NCI-H1417 treated with DMSO at 0.1 percent for 48 hours (cell line): ENCODE measurements at regions not wholly inside any gene's neighbourhood (a gene's known extent, or its start where the extent isn't known, plus 50 kb on each side); places are given as distances from the start of the nearest gene placed in this dataset.

ENCODE experiments used
- DNase-seq: peaks from one replicate; lab custom pipeline; 2025; lab: John Stamatoyannopoulos, UW

DNA sequence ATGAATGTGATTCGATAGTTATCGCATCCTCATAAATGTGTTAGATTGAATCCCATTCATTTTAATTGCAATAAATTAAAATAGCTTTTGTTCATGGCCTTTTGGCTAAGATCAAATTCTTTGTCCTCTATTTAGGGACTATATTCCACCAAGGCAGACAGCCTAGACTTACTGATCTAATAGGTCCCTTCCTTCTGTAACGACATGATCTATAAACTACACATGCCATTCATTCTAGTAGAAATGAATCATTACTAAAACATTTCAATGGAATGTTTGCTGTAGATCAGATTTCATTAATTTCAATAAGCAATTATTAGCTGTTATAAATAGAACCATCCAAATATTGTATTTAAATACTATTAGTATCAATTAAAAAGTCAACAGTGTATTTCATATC lies 526.6 kb upstream of the KLHL1 start:
- DNase-seq: no peak

DNA sequence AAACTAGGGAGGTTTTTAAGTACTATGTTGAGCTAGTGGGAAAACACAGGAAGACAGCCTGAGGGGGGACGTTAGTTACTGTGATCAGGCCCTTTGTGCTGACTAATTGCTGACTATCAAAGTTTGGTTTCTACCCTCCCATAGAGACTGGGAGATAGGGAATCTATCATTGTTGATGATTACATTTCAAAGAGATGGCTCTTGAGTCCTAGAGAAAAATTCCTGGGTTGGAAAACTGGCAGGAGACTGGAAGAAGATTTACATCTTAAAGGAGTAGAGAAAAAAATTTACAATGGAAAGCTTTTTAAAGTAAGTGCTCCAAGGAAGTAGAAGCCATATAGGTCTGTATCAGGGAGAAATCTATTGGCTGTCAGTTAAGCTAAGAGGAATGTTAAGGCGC lies 522.0 kb upstream of the KLHL1 start:
- no peak for DNase-seq

DNA sequence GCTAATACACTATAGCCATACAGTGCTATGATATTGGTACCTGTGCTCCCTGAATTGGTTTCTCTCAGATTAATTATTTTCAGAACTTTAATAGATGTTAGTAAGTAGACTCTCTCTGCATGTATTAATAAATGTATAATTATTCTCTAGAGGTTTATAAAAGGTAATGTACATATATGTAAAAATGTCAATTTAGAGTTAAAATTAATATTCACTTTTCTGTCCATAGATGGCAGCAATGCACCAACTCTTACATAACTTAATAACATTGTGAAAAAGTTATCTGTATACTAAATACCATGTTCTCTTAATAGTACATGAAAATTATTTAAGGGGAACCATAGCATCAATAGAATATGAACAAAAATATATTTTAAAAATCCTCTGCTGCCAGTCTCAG lies 515.0 kb upstream of the KLHL1 start:
- DNase-seq: no peak

DNA sequence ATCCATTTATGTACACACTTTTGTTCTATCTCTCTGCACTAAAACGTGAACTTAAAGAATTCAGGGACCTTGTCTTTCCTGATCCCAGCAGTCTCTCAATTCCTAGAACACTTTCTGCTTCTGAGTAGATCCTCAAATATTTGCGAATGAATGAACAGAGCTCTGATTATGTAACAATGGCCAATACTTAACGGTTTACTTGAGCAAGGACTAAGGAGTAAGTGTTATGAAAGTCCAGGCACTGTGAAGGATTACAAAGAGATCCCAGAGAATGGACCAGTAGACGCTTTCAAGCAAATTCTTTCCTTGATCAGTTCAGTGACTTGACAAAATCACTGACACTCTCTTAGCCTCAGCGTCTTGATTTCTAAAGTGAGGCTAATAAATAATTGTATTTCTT lies 514.5 kb upstream of the KLHL1 start:
- DNase-seq: no peak

DNA sequence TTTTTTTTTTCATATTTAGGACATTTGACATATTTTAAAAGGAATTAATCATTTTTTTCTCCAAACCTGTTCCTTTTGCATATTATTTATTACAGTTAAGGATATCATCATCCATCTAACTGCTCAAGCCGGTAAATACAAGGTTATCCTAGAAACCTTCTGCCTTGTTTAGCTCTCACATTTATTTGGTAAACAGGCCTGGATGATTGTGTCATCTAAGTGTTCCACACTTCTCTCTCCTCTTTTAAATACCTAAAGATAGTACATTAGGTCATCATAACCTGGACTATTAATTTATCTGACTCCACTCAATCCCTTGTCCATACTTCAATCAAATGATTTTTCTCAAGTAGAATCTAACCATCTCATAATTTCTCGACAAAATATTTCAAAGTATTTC lies 511.7 kb upstream of the KLHL1 start:
- no peak for DNase-seq

DNA sequence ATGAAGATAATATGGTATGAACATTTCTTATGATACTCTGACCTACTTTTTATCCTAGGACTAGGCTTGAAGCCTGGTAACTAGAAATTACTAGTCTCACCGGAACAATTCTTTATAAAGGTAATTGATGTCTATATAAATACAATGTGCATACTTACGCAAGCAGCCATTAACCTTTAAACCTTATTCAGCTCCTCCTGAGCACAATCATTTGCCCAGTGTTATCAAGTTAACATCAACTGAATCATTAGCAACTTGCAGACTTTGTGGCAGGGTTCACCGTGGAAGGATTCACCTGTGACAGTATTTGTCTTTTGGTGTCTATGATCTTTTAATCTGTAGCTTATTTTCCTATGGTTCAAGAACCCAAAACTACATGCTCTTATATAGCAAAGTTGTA lies 508.6 kb upstream of the KLHL1 start:
- DNase-seq: no peak

DNA sequence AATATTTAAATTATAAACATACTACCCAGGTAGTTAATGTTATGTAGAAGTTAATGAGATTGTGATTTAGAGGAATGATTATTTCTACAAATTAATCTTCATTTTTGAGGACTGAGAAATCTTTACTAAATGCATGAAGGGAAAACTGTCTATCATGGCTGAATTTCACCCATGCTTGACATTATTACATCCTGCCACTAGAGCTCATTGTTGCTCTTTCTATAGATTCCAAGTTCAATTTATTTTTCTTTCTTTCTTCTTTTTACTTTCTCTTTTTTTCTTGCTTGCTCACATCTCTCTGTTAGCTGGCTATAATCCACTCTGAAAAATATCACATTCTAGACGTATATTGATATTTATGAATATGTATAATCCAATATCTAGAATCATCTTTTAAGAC lies 505.0 kb upstream of the KLHL1 start:
- peak; percentile 8 for DNase-seq

DNA sequence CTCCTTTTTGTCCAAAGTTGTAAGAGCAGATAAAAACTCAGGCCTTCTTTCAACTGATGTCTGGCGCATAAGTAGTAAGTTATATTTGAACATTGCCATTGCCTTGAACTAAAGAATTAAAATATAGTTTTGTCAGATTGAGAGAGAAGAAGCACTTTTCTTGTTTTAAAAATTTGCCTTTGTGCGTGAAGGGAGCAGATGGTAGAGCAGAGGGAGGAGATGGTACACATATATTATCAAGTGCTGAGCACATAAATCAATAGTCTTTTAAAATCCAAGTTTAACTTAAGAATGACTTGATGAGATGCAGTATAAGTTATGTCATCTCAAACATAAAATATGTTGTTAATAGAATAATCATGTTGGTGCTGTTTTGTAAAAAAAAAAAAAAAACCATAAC lies 504.6 kb upstream of the KLHL1 start:
- DNase-seq: no peak

DNA sequence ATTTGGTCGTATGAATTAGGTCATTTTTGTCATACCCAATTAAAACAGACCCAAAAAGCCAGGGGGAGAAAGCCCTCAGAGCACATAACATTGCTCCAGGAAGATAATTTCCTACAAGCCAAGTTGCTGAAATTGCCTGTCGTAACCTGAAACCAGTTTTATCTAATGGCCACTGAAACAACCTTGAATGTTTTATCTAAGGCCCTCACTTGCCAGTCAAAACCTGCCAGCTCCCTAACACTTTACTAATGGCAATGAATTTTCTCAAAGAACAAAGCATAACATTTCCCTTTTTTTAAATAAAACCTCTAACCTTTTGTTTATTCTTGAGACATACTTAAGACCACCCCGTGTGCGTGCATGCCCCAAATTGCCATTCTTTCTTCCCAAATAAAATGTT lies 496.2 kb upstream of the KLHL1 start:
- no peak for DNase-seq

DNA sequence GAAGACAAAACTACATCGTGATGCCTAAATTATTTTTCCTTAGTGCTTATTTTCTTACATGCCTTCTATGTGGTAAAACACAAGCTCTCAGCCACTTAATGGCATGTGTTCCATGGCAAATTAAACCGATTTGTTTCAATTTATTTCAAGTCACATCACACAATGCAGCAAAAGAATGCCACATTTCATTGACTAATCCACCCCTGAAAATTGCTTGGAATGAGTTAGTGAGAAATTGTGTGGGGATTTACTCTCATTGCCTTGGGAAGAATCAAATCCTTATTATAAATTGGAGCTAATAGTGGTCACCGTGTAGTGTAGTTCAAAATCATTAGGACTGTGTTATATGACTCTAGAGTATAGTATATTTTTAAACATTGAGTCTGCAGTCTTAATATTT lies 485.5 kb upstream of the KLHL1 start:
- no peak for DNase-seq

DNA sequence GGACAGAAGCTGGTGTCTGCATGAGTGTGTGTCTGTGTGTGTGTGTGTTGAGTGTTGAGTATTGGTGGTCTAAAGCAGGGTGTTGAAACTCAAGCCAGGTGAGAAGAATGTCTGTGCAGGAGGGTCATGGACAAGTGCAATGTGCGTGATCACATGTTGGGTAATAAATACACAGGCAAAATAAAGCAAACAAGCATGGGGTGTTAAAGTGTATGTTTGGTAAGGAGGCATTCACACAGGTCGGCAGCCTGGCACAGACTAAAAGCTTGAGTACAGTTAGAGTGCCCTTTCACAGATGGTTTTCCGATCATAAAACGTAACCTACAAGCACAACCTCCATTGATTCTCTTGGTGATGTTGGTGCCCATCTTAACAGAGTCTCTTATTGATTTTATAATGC lies 476.9 kb upstream of the KLHL1 start:
- DNase-seq: no peak

DNA sequence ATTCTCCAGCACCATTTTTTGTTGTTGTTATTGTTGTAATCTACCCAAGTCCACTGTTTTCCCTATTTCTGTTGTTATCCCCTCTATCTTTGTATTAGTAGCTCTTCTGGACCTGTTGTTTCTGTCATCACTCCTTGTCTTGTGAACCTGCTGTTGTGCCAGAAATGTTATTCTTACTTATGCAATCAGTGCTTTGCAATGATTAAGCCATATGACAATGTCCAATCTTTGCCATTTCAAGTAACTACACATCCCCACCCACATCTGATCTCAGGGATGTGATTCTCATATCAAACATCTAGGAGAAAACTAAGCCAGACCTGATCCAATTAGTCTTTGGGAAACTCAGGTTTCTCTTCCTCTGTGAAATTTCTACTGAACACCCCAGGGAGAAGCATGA lies 472.6 kb upstream of the KLHL1 start:
- no peak for DNase-seq

DNA sequence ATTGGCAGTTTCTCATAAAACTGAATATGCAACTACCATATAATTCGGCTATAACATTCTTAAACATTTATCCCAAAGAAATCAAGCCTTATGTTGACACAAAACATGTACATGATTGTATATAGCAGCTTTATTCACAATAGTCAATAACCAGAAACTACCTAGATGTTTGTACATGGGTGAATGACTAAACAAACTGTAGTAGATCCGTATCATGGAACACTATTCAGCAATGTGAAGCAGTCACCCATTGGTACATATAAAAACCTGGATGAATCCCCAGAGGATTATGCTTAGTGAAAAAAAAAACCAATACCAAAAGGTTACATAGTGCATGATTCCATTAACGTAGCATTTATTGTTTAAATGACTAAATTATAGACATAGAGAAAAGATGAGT lies 471.7 kb upstream of the KLHL1 start:
- DNase-seq: no peak

DNA sequence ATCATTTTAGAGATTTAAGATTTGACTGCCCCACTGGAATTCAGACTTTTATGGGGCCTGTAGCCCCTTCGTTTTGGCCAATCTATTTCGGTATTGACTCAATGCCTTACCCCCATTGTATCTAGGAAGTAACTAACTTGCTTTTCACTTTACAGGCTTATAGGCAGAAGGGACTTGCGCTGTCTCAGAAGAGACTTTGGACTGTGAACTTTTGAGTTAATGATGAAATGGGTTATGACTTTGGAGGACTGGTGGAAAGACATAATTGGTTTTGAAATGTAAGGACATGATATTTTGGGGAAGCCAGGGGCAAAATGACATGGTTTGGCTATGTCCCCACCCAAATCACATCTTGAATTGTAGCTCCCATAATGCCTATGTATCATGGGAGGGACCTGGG lies 463.0 kb upstream of the KLHL1 start:
- no peak for DNase-seq

DNA sequence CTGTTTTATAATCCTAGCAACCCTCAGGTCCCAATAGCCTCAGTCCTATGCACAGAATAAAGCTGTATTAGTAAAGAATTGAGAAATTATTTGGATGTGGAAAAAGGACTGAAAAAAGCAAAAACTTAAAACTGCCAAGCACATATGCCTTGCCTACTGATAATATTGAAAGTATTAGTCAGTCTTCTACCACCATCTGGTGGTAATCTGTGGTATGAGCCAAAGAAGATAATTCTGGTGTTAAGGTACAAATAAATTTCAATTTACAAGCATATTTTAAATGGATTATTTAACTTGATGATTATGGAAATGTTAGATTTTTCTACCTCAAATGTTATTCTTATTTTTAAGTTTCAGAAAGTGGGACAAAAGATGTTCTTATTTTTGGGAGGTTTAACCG lies 460.3 kb upstream of the KLHL1 start:
- DNase-seq: peak; percentile 61

DNA sequence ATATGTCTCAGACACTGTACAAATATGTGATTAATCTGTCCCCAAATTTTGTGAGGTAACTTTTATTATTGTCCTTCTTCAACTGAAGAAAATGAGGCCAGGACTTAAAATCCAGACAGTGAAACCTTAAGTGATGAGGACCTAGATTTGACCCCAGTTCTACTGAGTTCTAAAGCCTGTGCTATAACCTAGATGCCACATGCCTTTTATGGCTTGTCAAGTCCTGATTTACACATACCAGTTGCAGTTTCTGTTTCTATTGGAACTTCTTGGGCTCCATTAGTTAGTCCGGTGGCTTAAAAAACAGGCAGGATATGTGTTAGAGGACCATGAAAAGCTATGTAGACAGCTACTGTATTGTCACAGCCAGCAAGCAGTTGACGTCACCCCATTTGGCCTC lies 436.5 kb upstream of the KLHL1 start:
- DNase-seq: no peak

DNA sequence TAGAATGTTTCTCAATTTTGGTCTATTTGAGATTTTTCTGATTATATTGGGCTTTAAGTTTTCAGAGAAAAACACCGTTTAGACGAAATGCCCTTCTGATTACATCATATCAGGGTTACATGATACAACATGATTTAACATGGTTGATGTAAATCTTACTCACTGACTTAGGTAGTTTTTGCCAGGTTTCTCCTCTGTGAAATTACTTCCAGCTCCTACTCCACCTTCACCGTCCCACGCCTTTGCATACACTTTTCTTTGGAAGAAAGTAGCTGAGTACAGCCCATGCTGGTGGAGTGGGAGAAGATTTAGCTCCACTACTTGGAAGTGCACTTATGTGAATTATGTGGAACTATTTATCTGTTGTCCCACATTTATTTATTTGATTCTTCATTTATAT lies 433.2 kb upstream of the KLHL1 start:
- no peak for DNase-seq

DNA sequence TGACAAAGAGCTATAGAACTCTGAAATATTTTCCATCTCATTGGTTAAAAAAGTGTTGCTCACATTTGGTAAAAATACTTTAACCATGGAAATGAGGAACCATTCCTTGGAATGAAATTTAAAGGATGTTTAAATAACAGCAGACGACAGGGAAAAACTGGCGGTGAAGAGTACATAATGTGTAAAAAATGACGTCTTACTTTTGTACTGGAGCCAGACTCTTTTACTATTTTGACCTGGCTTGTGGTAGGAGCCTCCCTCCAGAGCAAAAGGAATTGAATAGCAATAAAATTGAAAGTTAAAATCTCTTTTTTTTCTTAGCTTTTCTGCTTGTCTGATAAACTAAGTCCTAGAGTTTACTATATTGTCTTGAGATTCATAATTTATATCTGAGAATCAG lies 426.2 kb upstream of the KLHL1 start:
- DNase-seq: no peak

DNA sequence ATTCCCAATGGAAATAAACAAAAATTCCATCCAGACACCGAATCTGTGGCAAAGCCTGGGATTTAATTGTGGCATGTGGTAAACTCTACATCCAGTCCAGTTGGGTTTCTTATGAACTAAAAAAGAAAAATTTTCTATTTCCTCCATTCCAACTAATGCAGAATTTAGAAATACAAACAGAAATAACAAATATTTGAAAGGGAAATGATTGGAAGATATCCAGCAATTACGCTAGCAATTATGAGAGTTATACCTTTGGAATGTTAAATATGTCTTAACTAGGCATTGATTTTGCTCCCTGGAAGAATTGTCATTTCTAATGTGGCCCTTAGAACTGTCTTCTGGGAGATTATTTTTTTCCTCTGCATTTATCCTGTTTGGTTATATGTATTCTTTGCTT lies 421.4 kb upstream of the KLHL1 start:
- no peak for DNase-seq

DNA sequence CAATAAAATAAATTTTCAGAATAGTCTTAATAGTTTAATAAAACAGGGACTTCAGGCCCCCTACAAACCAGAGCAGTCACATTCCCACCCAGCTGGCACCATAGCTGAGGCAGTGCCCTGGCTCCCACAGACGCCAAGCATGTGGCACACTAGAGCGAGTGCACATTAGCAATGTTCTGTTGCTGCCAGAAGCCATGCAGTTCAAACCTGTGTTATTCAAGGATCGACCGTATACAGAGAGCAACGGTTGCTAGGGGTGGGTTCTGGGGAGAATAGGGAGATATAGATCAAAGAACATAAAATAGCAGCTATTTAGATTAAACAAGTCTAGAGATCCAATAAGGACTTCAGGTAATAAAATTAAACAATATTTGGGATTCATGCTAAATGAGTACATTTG lies 419.3 kb upstream of the KLHL1 start:
- no peak for DNase-seq

DNA sequence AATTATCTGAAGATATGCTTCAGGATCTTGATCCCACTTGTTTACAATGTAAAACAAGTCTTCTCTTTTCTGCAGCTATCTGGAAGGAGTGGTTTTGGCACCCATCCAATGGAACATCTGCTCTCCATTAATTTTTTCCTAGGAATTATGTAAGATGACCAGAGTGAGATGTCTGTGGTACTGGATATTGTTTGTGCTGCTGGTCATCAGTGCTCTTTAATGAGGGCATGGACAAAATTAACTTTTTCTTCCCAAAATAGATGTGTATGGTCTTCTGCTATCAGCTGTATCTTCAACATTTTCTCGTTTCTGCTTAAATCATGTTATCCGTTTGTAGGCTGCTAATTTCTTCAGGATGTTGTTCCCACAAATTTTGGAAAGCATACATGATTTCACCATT lies 415.4 kb upstream of the KLHL1 start:
- DNase-seq: no peak

DNA sequence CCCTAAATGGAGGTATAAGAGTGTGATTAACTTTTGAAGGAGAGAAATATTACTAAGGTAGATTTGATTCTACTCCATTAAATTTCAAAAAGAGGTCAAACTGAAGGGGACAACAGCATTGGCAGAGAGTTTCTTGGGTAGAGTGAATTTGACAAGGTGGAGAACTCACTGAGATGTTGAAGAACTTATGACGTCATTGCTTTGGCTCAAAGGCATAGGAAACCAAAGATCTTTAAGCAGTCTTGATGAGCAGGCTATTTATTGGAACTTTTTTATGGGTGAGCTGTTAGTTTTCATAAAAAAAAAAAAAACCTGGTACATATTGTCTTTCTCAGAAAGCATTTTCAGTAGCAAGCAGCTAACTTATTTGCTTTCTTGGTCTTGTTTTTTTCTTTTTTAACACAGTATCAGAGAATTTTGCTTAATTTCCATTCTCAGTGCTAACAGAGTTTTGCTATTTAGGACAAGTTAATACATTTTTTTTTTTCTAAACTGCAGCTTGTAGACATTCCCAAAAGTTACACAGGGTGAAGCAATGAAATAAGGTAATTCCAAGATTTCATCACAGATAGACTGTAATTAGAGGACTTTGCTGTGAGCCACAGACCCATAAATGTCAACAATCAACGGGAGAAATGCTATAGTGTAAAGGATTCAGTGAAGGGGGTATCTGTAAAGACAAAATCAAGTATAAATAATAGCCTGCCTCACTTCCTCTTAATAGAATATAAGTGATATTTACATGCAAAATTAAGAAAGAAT lies 412.2 kb upstream of the KLHL1 start:
- no peak for DNase-seq

DNA sequence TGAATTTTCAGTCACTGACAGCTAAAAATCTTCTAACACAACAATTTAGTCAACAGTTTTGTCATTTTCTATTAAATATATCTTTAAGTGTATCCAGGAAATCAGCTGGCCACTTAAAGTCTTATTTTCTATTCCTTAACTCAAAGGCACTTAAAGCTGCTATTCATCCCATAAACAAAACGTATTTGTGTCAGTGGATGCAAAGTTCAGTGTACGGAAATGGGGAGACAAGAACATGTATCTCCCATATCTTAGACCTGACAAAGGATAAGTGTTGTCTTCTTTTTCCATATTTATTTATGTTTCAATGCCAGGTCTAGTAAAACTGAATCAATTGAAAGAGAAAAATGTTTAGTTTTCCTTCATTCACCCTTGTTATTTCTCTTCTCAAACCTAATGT lies 409.8 kb upstream of the KLHL1 start:
- DNase-seq: no peak

DNA sequence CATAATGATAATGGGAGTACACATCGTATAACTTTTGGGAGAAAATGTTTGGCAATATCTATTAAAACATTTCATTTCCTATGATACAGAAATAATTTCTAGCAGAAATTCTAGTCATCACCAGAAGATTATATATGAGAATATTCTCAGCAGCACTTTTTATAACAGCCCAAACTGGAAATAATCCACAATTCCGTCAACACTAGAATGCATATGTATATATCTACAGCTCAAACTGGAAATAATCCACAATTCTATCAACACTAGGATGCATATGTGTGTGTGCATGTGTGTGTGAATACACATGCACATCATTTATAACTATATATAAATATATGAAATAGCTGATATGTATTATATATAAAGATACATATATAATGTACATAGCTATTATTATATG lies 408.0 kb upstream of the KLHL1 start:
- no peak for DNase-seq
